ENCODE measurements at regions not wholly inside any gene's neighbourhood (a gene's known extent, or its start where the extent isn't known, plus 50 kb on each side); places are given as distances from the start of the nearest gene placed in this dataset.

GRCh38 chr9:134251296-134252069 is 74.8 kb upstream of the RXRA start:
- TF ChIP-seq CTCF (IDR thresholded peaks at IDR 0.05; ENCODE audit: insufficient read depth, low read length, poor library complexity, severe bottlenecking): no peak

GRCh38 chr9:134252084-134252830 is 74.0 kb upstream of the RXRA start:
- Histone ChIP-seq H3K36me3 (ENCODE audit: control insufficient read depth, insufficient read depth, low read length) (no peaks in the 10 kb centered on the region), H3K4me3 (replicated peaks; ENCODE audit: low read depth, low read length) (no peak overlapping the region), H3K27me3 (replicated peaks; ENCODE audit: control insufficient read depth, insufficient read depth, low read length) (no peaks in the 10 kb centered on the region; the same call in none of the 2 replicates)
- no peak for TF ChIP-seq CTCF (IDR thresholded peaks at IDR 0.05; ENCODE audit: insufficient read depth, low read length, poor library complexity, severe bottlenecking)
- no peak for DNase-seq (ENCODE audit: extremely low read depth, insufficient read length)

More at GRCh38 chr9:134251296-134252069, 74.8 kb upstream of the RXRA start:
- Histone ChIP-seq H3K27me3 (replicated peaks; ENCODE audit: control insufficient read depth, insufficient read depth, low read length) (no peaks in the 10 kb centered on the region; the same call in none of the 2 replicates), H3K4me3 (replicated peaks; ENCODE audit: low read depth, low read length) (no peak overlapping the region), H3K36me3 (ENCODE audit: control insufficient read depth, insufficient read depth, low read length) (no peaks in the 10 kb centered on the region)
- DNase-seq (ENCODE audit: extremely low read depth, insufficient read length): no peak

GRCh38 chr9:134253606-134254205 is 72.5 kb upstream of the RXRA start:
- no peak for TF ChIP-seq CTCF (IDR thresholded peaks at IDR 0.05; ENCODE audit: insufficient read depth, low read length, poor library complexity, severe bottlenecking)
- Histone ChIP-seq H3K4me3 (replicated peaks; ENCODE audit: low read depth, low read length) (no peak overlapping the region), H3K27me3 (replicated peaks; ENCODE audit: control insufficient read depth, insufficient read depth, low read length) (no peaks in the 10 kb centered on the region; the same call in none of the 2 replicates), H3K36me3 (ENCODE audit: control insufficient read depth, insufficient read depth, low read length) (no peaks in the 10 kb centered on the region)
- DNase-seq (ENCODE audit: extremely low read depth, insufficient read length): no peak

- Histone ChIP-seq H3K36me3 (ENCODE audit: control insufficient read depth, insufficient read depth, low read length) (no peaks in the 10 kb centered on the region), H3K4me3 (replicated peaks; ENCODE audit: low read depth, low read length) (no peak overlapping the region), H3K27me3 (replicated peaks; ENCODE audit: control insufficient read depth, insufficient read depth, low read length) (no peaks in the 10 kb centered on the region; the same call in none of the 2 replicates)
- TF ChIP-seq CTCF (IDR thresholded peaks at IDR 0.05; ENCODE audit: insufficient read depth, low read length, poor library complexity, severe bottlenecking): no peak
- no peak for DNase-seq (ENCODE audit: extremely low read depth, insufficient read length)
Measured at GRCh38 chr9:134258332-134258731, 67.9 kb upstream of the RXRA start.

GRCh38 chr9:134258828-134259546 is 67.3 kb upstream of the RXRA start:
- Histone ChIP-seq H3K27me3 (replicated peaks; ENCODE audit: control insufficient read depth, insufficient read depth, low read length) (no peaks in the 10 kb centered on the region; the same call in none of the 2 replicates), H3K36me3 (ENCODE audit: control insufficient read depth, insufficient read depth, low read length) (no peaks in the 10 kb centered on the region), H3K4me3 (replicated peaks; ENCODE audit: low read depth, low read length) (no peak overlapping the region)
- no peak for TF ChIP-seq CTCF (IDR thresholded peaks at IDR 0.05; ENCODE audit: insufficient read depth, low read length, poor library complexity, severe bottlenecking)
- no peak for DNase-seq (ENCODE audit: extremely low read depth, insufficient read length)

Data from GM06990 (cell line).